ENCODE measurements at regions not wholly inside any gene's neighbourhood (a gene's known extent, or its start where the extent isn't known, plus 50 kb on each side); places are given as distances from the start of the nearest gene placed in this dataset.

DNA sequence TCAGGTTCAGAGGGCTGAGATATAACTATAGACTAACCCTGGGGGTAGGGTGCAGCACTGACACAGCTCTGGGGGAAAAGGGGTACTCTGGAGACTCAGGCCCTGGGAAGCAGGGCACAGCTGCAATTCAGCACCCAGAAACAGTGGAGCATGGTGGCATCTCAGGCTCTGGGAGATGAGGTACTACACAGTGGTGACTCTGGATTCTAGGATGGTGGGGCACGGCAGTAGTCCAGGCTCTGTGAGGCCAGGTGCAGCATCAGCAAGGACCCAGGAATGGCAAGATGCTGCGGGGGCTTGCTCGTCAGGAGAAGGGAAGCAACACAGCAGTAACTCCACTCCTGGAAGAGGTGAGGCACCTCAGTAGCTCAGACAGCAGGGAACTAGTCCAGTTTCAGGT, 271.5 kb upstream of the MOCS1 start:
- H3K27ac ChIP-seq (ENCODE audit: low read depth, low read length), result no peak overlapping the region
- no peak overlapping the region for H3K9ac ChIP-seq (ENCODE audit: low read depth in 1 of 2, low read length in 2 of 2)
- H3K4me3 ChIP-seq (ENCODE audit: low read depth in 1 of 2, low read length in 2 of 2), result no peak overlapping the region
- no peaks in the 10 kb centered on the region for H3K36me3 ChIP-seq (ENCODE audit: control insufficient read depth in 1 of 2, insufficient read depth in 2 of 2, low read length in 2 of 2)
- H3K27me3 ChIP-seq (ENCODE audit: control insufficient read depth in 1 of 2, insufficient read depth in 2 of 2, low read length in 2 of 2), result no peaks in the 10 kb centered on the region
- H3K9me3 ChIP-seq (ENCODE audit: control insufficient read depth in 1 of 2, low read length in 2 of 2), result peaks cover 0 to 4% of the 10 kb centered on the region in 2 donors
- H3K4me1 ChIP-seq (ENCODE audit: control insufficient read depth in 1 of 2, insufficient read depth in 2 of 2, low read length in 2 of 2), result peaks cover 0 to 3% of the 10 kb centered on the region in 2 donors

GRCh38 chr6:40205004-40205403, 270.7 kb upstream of the MOCS1 start:
- Histone ChIP-seq H3K4me3 (ENCODE audit: low read depth in 1 of 2, low read length in 2 of 2) (no peak overlapping the region), H3K4me1 (ENCODE audit: control insufficient read depth in 1 of 2, insufficient read depth in 2 of 2, low read length in 2 of 2) (no peaks in the 10 kb centered on the region), H3K27ac (ENCODE audit: low read depth, low read length) (no peak overlapping the region), H3K9ac (ENCODE audit: low read depth in 1 of 2, low read length in 2 of 2) (no peak overlapping the region), H3K36me3 (ENCODE audit: control insufficient read depth in 1 of 2, insufficient read depth in 2 of 2, low read length in 2 of 2) (no peaks in the 10 kb centered on the region), H3K9me3 (ENCODE audit: control insufficient read depth in 1 of 2, low read length in 2 of 2) (peaks cover 0 to 4% of the 10 kb centered on the region in 2 donors), H3K27me3 (ENCODE audit: control insufficient read depth in 1 of 2, insufficient read depth in 2 of 2, low read length in 2 of 2) (no peaks in the 10 kb centered on the region)

DNA sequence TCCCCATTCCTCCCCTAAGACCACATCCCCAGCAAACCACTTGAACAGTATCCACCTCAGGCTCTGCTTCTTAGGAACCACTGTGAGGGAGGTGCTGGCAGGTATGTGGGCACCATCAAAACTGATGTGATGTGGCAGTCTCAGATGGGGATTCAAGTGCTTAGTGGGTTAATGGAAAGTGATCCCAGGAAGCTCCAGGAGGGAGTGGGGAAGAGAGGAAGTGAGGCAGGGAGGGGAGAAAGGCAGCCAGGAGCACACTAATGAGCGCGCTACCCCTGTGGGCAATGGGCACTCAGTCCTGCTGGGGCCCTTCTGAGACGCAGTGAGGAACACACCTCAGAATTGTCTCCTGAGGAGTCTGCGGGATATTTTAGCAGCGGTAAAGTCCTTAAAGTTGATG, 263.1 kb upstream of the MOCS1 start:
- Histone ChIP-seq H3K36me3 (ENCODE audit: control insufficient read depth in 1 of 2, insufficient read depth in 2 of 2, low read length in 2 of 2) (no peaks in the 10 kb centered on the region), H3K4me3 (ENCODE audit: low read depth in 1 of 2, low read length in 2 of 2) (no peak overlapping the region), H3K27me3 (ENCODE audit: control insufficient read depth in 1 of 2, insufficient read depth in 2 of 2, low read length in 2 of 2) (peaks cover 0 to 4% of the 10 kb centered on the region in 2 donors), H3K9ac (ENCODE audit: low read depth in 1 of 2, low read length in 2 of 2) (no peak overlapping the region), H3K4me1 (ENCODE audit: control insufficient read depth in 1 of 2, insufficient read depth in 2 of 2, low read length in 2 of 2) (no peaks in the 10 kb centered on the region), H3K27ac (ENCODE audit: low read depth, low read length) (no peak overlapping the region), H3K9me3 (ENCODE audit: control insufficient read depth in 1 of 2, low read length in 2 of 2) (no peaks in the 10 kb centered on the region)

DNA sequence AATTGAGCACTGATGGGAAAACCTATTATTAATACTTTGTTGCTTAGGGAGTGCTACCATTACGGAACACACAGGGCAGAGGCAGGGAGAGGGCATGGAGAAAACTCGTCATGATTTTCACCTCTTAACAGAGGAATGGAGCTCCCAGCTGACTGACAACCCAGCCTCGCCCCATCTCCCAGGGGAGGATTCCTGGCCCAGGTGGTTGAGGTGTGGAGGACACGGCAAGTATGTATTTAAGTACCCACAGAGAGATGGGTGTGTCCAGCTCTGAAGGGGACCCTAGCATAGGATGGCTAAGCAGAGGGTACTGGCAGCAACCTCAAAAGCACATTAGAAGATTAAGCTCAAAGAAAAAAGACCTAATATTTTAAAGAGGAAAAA, 261.9 kb upstream of the MOCS1 start:
- H3K27me3 ChIP-seq (ENCODE audit: control insufficient read depth in 1 of 2, insufficient read depth in 2 of 2, low read length in 2 of 2), result peaks cover 0 to 4% of the 10 kb centered on the region in 2 donors
- no peaks in the 10 kb centered on the region for H3K4me1 ChIP-seq (ENCODE audit: control insufficient read depth in 1 of 2, insufficient read depth in 2 of 2, low read length in 2 of 2)
- H3K4me3 ChIP-seq (ENCODE audit: low read depth in 1 of 2, low read length in 2 of 2), result no peak overlapping the region
- no peaks in the 10 kb centered on the region for H3K36me3 ChIP-seq (ENCODE audit: control insufficient read depth in 1 of 2, insufficient read depth in 2 of 2, low read length in 2 of 2)
- H3K9me3 ChIP-seq (ENCODE audit: control insufficient read depth in 1 of 2, low read length in 2 of 2), result no peaks in the 10 kb centered on the region
- no peak overlapping the region for H3K9ac ChIP-seq (ENCODE audit: low read depth in 1 of 2, low read length in 2 of 2)
- H3K27ac ChIP-seq (ENCODE audit: low read depth, low read length), result no peak overlapping the region

- H3K9ac ChIP-seq (ENCODE audit: low read depth in 1 of 2, low read length in 2 of 2), result no peak overlapping the region
- H3K9me3 ChIP-seq (ENCODE audit: control insufficient read depth in 1 of 2, low read length in 2 of 2), result no peaks in the 10 kb centered on the region
- H3K36me3 ChIP-seq (ENCODE audit: control insufficient read depth in 1 of 2, insufficient read depth in 2 of 2, low read length in 2 of 2), result no peaks in the 10 kb centered on the region
- peaks cover 0 to 4% of the 10 kb centered on the region in 2 donors for H3K27me3 ChIP-seq (ENCODE audit: control insufficient read depth in 1 of 2, insufficient read depth in 2 of 2, low read length in 2 of 2)
- no peaks in the 10 kb centered on the region for H3K4me1 ChIP-seq (ENCODE audit: control insufficient read depth in 1 of 2, insufficient read depth in 2 of 2, low read length in 2 of 2)
- H3K4me3 ChIP-seq (ENCODE audit: low read depth in 1 of 2, low read length in 2 of 2), result no peak overlapping the region
- H3K27ac ChIP-seq (ENCODE audit: low read depth, low read length), result no peak overlapping the region
Observed at GRCh38 chr6:40195428-40196134, 261.3 kb upstream of the MOCS1 start.

- Histone ChIP-seq H3K27ac (ENCODE audit: low read depth, low read length) (no peak overlapping the region), H3K27me3 (ENCODE audit: control insufficient read depth in 1 of 2, insufficient read depth in 2 of 2, low read length in 2 of 2) (peaks cover 0 to 4% of the 10 kb centered on the region in 2 donors), H3K9ac (ENCODE audit: low read depth in 1 of 2, low read length in 2 of 2) (no peak overlapping the region), H3K9me3 (ENCODE audit: control insufficient read depth in 1 of 2, low read length in 2 of 2) (no peaks in the 10 kb centered on the region), H3K4me1 (ENCODE audit: control insufficient read depth in 1 of 2, insufficient read depth in 2 of 2, low read length in 2 of 2) (no peaks in the 10 kb centered on the region), H3K4me3 (ENCODE audit: low read depth in 1 of 2, low read length in 2 of 2) (no peak overlapping the region), H3K36me3 (ENCODE audit: control insufficient read depth in 1 of 2, insufficient read depth in 2 of 2, low read length in 2 of 2) (no peaks in the 10 kb centered on the region)
Observed at GRCh38 chr6:40194447-40195170, 260.3 kb upstream of the MOCS1 start.

GRCh38 chr6:40192516-40192915, 258.3 kb upstream of the MOCS1 start:
- Histone ChIP-seq H3K4me1 (ENCODE audit: control insufficient read depth in 1 of 2, insufficient read depth in 2 of 2, low read length in 2 of 2) (no peaks in the 10 kb centered on the region), H3K27ac (ENCODE audit: low read depth, low read length) (no peak overlapping the region), H3K9ac (ENCODE audit: low read depth in 1 of 2, low read length in 2 of 2) (no peak overlapping the region), H3K4me3 (ENCODE audit: low read depth in 1 of 2, low read length in 2 of 2) (no peak overlapping the region), H3K27me3 (ENCODE audit: control insufficient read depth in 1 of 2, insufficient read depth in 2 of 2, low read length in 2 of 2) (peaks cover 0 to 4% of the 10 kb centered on the region in 2 donors), H3K9me3 (ENCODE audit: control insufficient read depth in 1 of 2, low read length in 2 of 2) (no peaks in the 10 kb centered on the region), H3K36me3 (ENCODE audit: control insufficient read depth in 1 of 2, insufficient read depth in 2 of 2, low read length in 2 of 2) (no peaks in the 10 kb centered on the region)

DNA sequence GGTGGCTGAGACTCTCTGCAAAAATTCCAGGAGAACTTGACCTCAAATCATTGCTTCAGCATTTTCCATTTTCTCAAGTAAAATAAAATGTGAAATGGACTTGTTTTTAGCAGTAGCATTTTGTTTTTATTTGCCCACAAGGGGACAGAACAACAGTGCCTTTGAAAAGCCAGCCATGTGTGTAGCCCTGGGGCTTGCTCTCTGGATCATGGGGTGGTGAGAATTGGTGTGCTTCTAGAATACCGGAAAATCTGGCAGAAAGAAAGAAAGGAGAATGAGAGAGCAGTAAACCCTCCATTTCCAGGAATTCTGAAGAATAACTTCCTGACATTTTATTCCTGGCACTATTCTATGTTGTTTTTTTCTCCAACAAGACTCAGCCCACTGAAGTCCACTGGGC, 254.7 kb upstream of the MOCS1 start:
- no peak overlapping the region for H3K27ac ChIP-seq (ENCODE audit: low read depth, low read length)
- peaks cover 0 to 3% of the 10 kb centered on the region in 2 donors for H3K9me3 ChIP-seq (ENCODE audit: control insufficient read depth in 1 of 2, low read length in 2 of 2)
- no peak overlapping the region for H3K9ac ChIP-seq (ENCODE audit: low read depth in 1 of 2, low read length in 2 of 2)
- H3K4me3 ChIP-seq (ENCODE audit: low read depth in 1 of 2, low read length in 2 of 2), result no peak overlapping the region
- H3K27me3 ChIP-seq (ENCODE audit: control insufficient read depth in 1 of 2, insufficient read depth in 2 of 2, low read length in 2 of 2), result no peaks in the 10 kb centered on the region
- H3K36me3 ChIP-seq (ENCODE audit: control insufficient read depth in 1 of 2, insufficient read depth in 2 of 2, low read length in 2 of 2), result no peaks in the 10 kb centered on the region
- no peaks in the 10 kb centered on the region for H3K4me1 ChIP-seq (ENCODE audit: control insufficient read depth in 1 of 2, insufficient read depth in 2 of 2, low read length in 2 of 2)

DNA sequence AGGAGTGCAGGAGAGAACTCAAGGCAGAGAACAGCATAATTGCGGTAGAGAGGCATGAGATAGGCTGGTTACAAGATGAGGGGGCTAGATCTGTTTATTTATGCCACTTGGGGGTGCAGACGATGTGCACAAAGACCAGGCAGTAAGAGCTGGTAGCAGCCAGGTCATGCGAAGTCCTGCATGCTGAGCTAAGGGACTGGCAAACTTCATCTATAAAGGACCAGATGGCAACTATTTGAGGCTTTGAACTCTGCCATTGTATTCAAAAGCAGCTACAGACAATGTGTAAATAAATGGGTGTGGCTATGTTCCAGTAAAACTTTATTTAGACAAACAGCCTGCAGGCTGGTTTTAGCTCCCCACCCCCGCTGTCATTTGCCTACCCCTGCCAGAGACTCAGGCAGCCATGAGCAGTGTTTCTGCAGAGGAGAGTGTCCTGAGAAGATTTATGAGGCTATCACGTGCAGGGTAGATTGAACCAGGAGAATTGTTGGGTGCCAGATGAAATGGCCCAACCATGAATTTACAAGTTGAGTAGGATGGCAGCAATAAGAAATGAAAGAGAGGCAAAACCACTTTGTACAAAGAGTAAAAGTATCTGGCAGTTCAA, 253.4 kb upstream of the MOCS1 start:
- Histone ChIP-seq H3K4me1 (ENCODE audit: control insufficient read depth in 1 of 2, insufficient read depth in 2 of 2, low read length in 2 of 2) (no peaks in the 10 kb centered on the region), H3K27ac (ENCODE audit: low read depth, low read length) (no peak overlapping the region), H3K4me3 (ENCODE audit: low read depth in 1 of 2, low read length in 2 of 2) (no peak overlapping the region), H3K9me3 (ENCODE audit: control insufficient read depth in 1 of 2, low read length in 2 of 2) (peaks cover 2 to 13% of the 10 kb centered on the region in 2 donors), H3K9ac (ENCODE audit: low read depth in 1 of 2, low read length in 2 of 2) (no peak overlapping the region), H3K27me3 (ENCODE audit: control insufficient read depth in 1 of 2, insufficient read depth in 2 of 2, low read length in 2 of 2) (no peaks in the 10 kb centered on the region), H3K36me3 (ENCODE audit: control insufficient read depth in 1 of 2, insufficient read depth in 2 of 2, low read length in 2 of 2) (no peaks in the 10 kb centered on the region)

DNA sequence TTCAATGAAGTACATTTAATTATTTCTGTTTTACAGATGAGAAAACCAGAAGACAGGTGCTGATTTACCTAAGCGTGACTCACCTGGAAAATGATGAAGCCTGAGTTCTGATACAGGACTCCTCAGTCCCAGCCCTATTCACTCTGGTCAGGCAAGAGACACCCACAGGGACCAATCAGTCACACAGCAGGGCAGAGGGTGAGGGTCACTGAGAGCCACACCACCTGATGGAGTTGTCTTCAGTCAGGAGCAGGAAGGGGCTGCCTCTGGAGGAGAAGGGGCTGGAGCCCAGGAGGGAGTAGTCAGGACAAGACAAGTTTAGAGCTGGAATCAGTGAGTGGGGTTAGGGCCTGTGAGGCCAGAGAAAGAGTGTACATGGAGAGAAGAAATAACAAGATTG, 251.2 kb upstream of the MOCS1 start:
- no peaks in the 10 kb centered on the region for H3K27me3 ChIP-seq (ENCODE audit: control insufficient read depth in 1 of 2, insufficient read depth in 2 of 2, low read length in 2 of 2)
- no peaks in the 10 kb centered on the region for H3K36me3 ChIP-seq (ENCODE audit: control insufficient read depth in 1 of 2, insufficient read depth in 2 of 2, low read length in 2 of 2)
- H3K9ac ChIP-seq (ENCODE audit: low read depth in 1 of 2, low read length in 2 of 2), result no peak overlapping the region
- H3K9me3 ChIP-seq (ENCODE audit: control insufficient read depth in 1 of 2, low read length in 2 of 2), result peaks cover 2 to 13% of the 10 kb centered on the region in 2 donors
- H3K4me3 ChIP-seq (ENCODE audit: low read depth in 1 of 2, low read length in 2 of 2), result no peak overlapping the region
- H3K4me1 ChIP-seq (ENCODE audit: control insufficient read depth in 1 of 2, insufficient read depth in 2 of 2, low read length in 2 of 2), result no peaks in the 10 kb centered on the region
- H3K27ac ChIP-seq (ENCODE audit: low read depth, low read length), result no peak overlapping the region

Data from duodenal mucosa (tissue), 2 donors.